GM12892 (cell line): ENCODE measurements at regions not wholly inside any gene's neighbourhood (a gene's known extent, or its start where the extent isn't known, plus 50 kb on each side); places are given as distances from the start of the nearest gene placed in this dataset.

ENCODE experiments used
- POLR2A ChIP-seq: IDR thresholded peaks from 2 replicates; pipeline ENCODE4 v1.6.1; 2011; ENCODE audit warnings: low read depth, low read length, control low read depth
- POLR2AphosphoS5 ChIP-seq: IDR thresholded peaks from 2 replicates; pipeline ENCODE4 v1.6.1; 2011; ENCODE audit warnings: low read depth, low read length, control low read depth
- TAF1 ChIP-seq: IDR thresholded peaks from 2 replicates; pipeline ENCODE4 v1.6.1; 2011; ENCODE audit warnings: low read depth, mild to moderate bottlenecking, control low read depth, low read length, borderline replicate concordance

DNA sequence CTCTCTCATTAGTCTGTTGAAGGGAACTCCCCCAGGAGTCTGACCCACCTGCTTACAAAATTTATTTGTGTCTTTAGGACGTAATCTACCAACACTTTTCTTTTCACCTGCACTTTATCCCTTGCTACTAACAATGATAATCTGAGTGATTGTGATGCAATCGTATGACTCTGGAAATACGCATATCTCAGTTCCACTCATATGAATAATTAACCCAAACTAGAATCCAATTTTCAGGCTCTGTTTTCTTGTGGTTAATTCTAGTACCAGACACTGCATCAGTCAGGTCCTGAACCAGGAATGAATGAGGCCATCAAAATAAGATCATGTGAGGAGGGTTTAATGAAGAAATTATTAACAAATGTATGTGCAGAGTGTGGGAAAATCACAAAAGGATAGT lies 158.4 kb upstream of the SRD5A2 start:
- TF ChIP-seq POLR2A (no peak), POLR2AphosphoS5 (no peak), TAF1 (no peak)
